HFFc6 (cell line): ENCODE measurements at regions not wholly inside any gene's neighbourhood (a gene's known extent, or its start where the extent isn't known, plus 50 kb on each side); places are given as distances from the start of the nearest gene placed in this dataset.
"Not testable (repeated sequence)": the region's sequence is repeated elsewhere in the genome, so short reads cannot be mapped to it uniquely, and the experiment has no call there.

Source experiments
- DNase-seq: peaks from one replicate; pipeline ENCODE4 v3.0.0-alpha.2; 2018
- H3K27ac Mint-ChIP-seq: 2 replicates; pipeline ENCODE4 v1.8.0; 2020; ENCODE audit warnings: mild to moderate bottlenecking, mixed read lengths
- H3K27me3 Mint-ChIP-seq: 2 replicates; pipeline ENCODE4 v1.8.0; 2021; ENCODE audit warnings: mild to moderate bottlenecking, moderate library complexity, mixed read lengths; ENCODE audit not compliant: insufficient read depth
- H3K36me3 Mint-ChIP-seq: 2 replicates; pipeline ENCODE4 v1.8.0; 2021; ENCODE audit warnings: low read depth, mixed read lengths
- H3K4me1 Mint-ChIP-seq: 2 replicates; pipeline ENCODE4 v1.8.0; 2020; ENCODE audit warnings: low read depth, mixed read lengths
- H3K4me3 Mint-ChIP-seq: 2 replicates; pipeline ENCODE4 v1.8.0; 2020; ENCODE audit warnings: mild to moderate bottlenecking, moderate library complexity, mixed read lengths
- H3K9me3 Mint-ChIP-seq: 2 replicates; pipeline ENCODE4 v1.8.0; 2020; ENCODE audit warnings: mild to moderate bottlenecking, mixed read lengths
- CTCF ChIP-seq: fragments of 200-600 bp; sonication (generic); IDR thresholded peaks from 2 replicates; pipeline ENCODE4 v1.5.0; 2021; ENCODE audit warnings: antibody characterized with exemption, mild to moderate bottlenecking

- no peak overlapping the region for H3K4me3 Mint-ChIP-seq
- no peaks in the 10 kb centered on the region for H3K36me3 Mint-ChIP-seq
- DNase-seq, result no peak
- H3K27ac Mint-ChIP-seq, result no peak overlapping the region
- peaks cover 41% of the 10 kb centered on the region for H3K27me3 Mint-ChIP-seq
- no peak for TF ChIP-seq CTCF
- H3K9me3 Mint-ChIP-seq, result no peaks in the 10 kb centered on the region
- H3K4me1 Mint-ChIP-seq, result no peaks in the 10 kb centered on the region
Measured at GRCh38 chr3:127442506-127442905, 148.0 kb downstream of the TPRA1 start.

- Mint-ChIP-seq H3K27me3 (peaks cover 37% of the 10 kb centered on the region), H3K9me3 (no peaks in the 10 kb centered on the region), H3K4me3 (no peak overlapping the region), H3K27ac (no peak overlapping the region), H3K4me1 (no peaks in the 10 kb centered on the region), H3K36me3 (no peaks in the 10 kb centered on the region)
- DNase-seq, result no peak
- no peak for TF ChIP-seq CTCF
Measured at GRCh38 chr3:127441764-127442163, 148.8 kb downstream of the TPRA1 start.

DNA sequence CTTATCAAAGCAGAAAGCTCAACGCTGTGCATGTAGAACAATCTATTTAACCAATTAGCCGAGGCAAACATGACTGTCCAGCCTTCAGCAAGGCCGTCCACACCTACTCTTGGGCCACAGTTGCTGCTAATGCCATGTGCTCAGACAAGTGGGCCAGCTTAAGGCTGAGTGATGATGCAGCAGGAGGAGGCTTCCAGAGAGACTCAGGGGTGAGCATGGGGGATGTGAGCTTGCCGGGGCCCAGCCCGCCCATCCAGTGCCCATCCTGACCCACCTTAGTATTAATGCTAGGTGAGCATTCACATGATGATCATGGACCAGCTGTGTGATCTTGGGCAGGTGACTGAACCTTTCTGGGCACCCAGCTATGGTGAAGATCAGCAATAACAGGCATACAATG lies 150.1 kb downstream of the TPRA1 start:
- Mint-ChIP-seq H3K36me3 (no peaks in the 10 kb centered on the region), H3K27ac (no peak overlapping the region), H3K9me3 (no peaks in the 10 kb centered on the region), H3K27me3 (peaks cover 31% of the 10 kb centered on the region), H3K4me1 (no peaks in the 10 kb centered on the region), H3K4me3 (no peak overlapping the region)
- DNase-seq, result no peak
- no peak for TF ChIP-seq CTCF

GRCh38 chr3:127439621-127440020 lies 150.9 kb downstream of the TPRA1 start:
- Mint-ChIP-seq H3K9me3 (no peaks in the 10 kb centered on the region), H3K27ac (no peak overlapping the region), H3K27me3 (peaks cover 26% of the 10 kb centered on the region), H3K36me3 (no peaks in the 10 kb centered on the region), H3K4me1 (no peaks in the 10 kb centered on the region), H3K4me3 (no peak overlapping the region)
- TF ChIP-seq CTCF, result no peak
- DNase-seq, result no peak

DNA sequence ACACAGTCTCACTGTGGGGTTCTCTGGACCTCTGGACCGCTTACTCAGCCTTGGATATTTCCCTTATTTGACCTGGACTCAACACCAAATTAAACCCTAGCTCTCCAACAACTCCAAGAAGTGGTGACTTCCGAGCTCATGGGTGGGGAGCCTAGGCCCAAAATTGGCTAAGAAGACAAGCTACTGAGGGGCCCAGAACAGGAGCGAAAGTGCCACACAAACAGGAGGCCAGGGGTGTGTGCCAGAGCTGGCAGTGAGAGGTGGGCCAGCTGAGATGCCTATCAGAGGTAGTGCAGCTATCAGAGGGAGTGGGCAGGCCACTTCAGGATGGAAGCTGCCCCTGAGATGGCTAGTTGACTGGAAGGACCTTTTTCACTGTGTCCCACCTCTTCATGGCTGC lies 151.1 kb upstream of the PRR20G start:
- Mint-ChIP-seq H3K4me1 (no peaks in the 10 kb centered on the region), H3K9me3 (no peaks in the 10 kb centered on the region), H3K4me3 (no peak overlapping the region), H3K27ac (no peak overlapping the region), H3K36me3 (no peaks in the 10 kb centered on the region), H3K27me3 (peaks cover 26% of the 10 kb centered on the region)
- no peak for DNase-seq
- TF ChIP-seq CTCF, result no peak

GRCh38 chr3:127438371-127438770 lies 150.5 kb upstream of the PRR20G start:
- H3K36me3 Mint-ChIP-seq, result no peaks in the 10 kb centered on the region
- no peak for DNase-seq
- H3K27me3 Mint-ChIP-seq, result peaks cover 25% of the 10 kb centered on the region
- no peaks in the 10 kb centered on the region for H3K4me1 Mint-ChIP-seq
- H3K4me3 Mint-ChIP-seq, result no peak overlapping the region
- no peak for TF ChIP-seq CTCF
- H3K9me3 Mint-ChIP-seq, result no peaks in the 10 kb centered on the region
- H3K27ac Mint-ChIP-seq, result no peak overlapping the region

- not testable (repeated sequence) for H3K4me3 Mint-ChIP-seq, H3K9me3 Mint-ChIP-seq, H3K36me3 Mint-ChIP-seq, DNase-seq, H3K4me1 Mint-ChIP-seq, H3K27ac Mint-ChIP-seq
- peaks cover 14% of the 10 kb centered on the region; the same call in 1 of the 2 replicates for H3K27me3 Mint-ChIP-seq
Measured at GRCh38 chr3:127435299-127435698, 147.5 kb upstream of the PRR20G start.
